ENCODE measurements at regions not wholly inside any gene's neighbourhood (a gene's known extent, or its start where the extent isn't known, plus 50 kb on each side); places are given as distances from the start of the nearest gene placed in this dataset.

- in situ Hi-C loops (cut with MboI; ENCODE audit: low sequenced_read_pairs, unreplicated experiment) = no loop called here
- TF ChIP-seq CTCF (IDR thresholded peaks at IDR 0.05; ENCODE audit: borderline replicate concordance, control extremely low read depth, extremely low read depth, insufficient read depth, missing control alignments) = no peak
- DNase-seq (ENCODE audit: low spot score) = no peak
Observed at GRCh38 chr4:154107337-154107736, 318.5 kb upstream of the SFRP2 start.

GRCh38 chr4:154088741-154089140 lies 299.9 kb upstream of the SFRP2 start:
- in situ Hi-C loops (cut with MboI; ENCODE audit: low sequenced_read_pairs, unreplicated experiment) = no loop called here
- no peak for DNase-seq (ENCODE audit: low spot score)
- TF ChIP-seq CTCF (IDR thresholded peaks at IDR 0.05; ENCODE audit: borderline replicate concordance, control extremely low read depth, extremely low read depth, insufficient read depth, missing control alignments) = no peak

- no peak for TF ChIP-seq CTCF (IDR thresholded peaks at IDR 0.05; ENCODE audit: borderline replicate concordance, control extremely low read depth, extremely low read depth, insufficient read depth, missing control alignments)
- in situ Hi-C loops (cut with MboI; ENCODE audit: low sequenced_read_pairs, unreplicated experiment) = no loop called here
- no peak for DNase-seq (ENCODE audit: low spot score)
Observed at GRCh38 chr4:154086247-154086646, 297.4 kb upstream of the SFRP2 start.

GRCh38 chr4:154084864-154085263 lies 296.0 kb upstream of the SFRP2 start:
- in situ Hi-C loops (cut with MboI; ENCODE audit: low sequenced_read_pairs, unreplicated experiment) = no loop called here
- no peak for TF ChIP-seq CTCF (IDR thresholded peaks at IDR 0.05; ENCODE audit: borderline replicate concordance, control extremely low read depth, extremely low read depth, insufficient read depth, missing control alignments)
- DNase-seq (ENCODE audit: low spot score) = no peak

GRCh38 chr4:154082760-154083535 lies 294.1 kb upstream of the SFRP2 start:
- no peak for DNase-seq (ENCODE audit: low spot score)
- in situ Hi-C loops (cut with MboI; ENCODE audit: low sequenced_read_pairs, unreplicated experiment) = no loop called here
- TF ChIP-seq CTCF (IDR thresholded peaks at IDR 0.05; ENCODE audit: borderline replicate concordance, control extremely low read depth, extremely low read depth, insufficient read depth, missing control alignments) = peak; percentile 12

- in situ Hi-C loops (cut with MboI; ENCODE audit: low sequenced_read_pairs, unreplicated experiment) = no loop called here
- TF ChIP-seq CTCF (IDR thresholded peaks at IDR 0.05; ENCODE audit: borderline replicate concordance, control extremely low read depth, extremely low read depth, insufficient read depth, missing control alignments) = no peak
- DNase-seq (ENCODE audit: low spot score) = no peak
Observed at GRCh38 chr4:154081391-154081790, 292.5 kb upstream of the SFRP2 start.

Measured in GM13976 (cell line).